GM12878 (cell line): ENCODE measurements at regions not wholly inside any gene's neighbourhood (a gene's known extent, or its start where the extent isn't known, plus 50 kb on each side); places are given as distances from the start of the nearest gene placed in this dataset.

Experiments
- ATAC-seq: fragments of 200-7000 bp; cut with Tn5 transposase; 3 replicates; pipeline ENCODE4 v1.9.1; 2020; ENCODE audit warnings: mild to moderate bottlenecking, moderate library complexity
- BruUV-seq: library from RNA; stranded (reverse); fragments of 400-500 nt; replicated peaks from 2 replicates; lab custom pipeline; 2021; lab: Mats Ljungman, UMichigan
- CTCF ChIA-PET: fragments of 300-600 bp; sonication (Branson Sonifier 250); formaldehyde crosslinking; extraction: SDS; loops from one replicate; lab custom pipeline; 2021; ENCODE audit warnings: inconsistent platforms; lab: Yijun Ruan, JAX
- POLR2A ChIA-PET: fragments of 350-600 bp; formaldehyde crosslinking; extraction: SDS; loops from one replicate; lab custom pipeline; 2021; ENCODE audit warnings: inconsistent platforms; lab: Charles Lee
- RAD21 ChIA-PET: fragments of 300-600 bp; sonication (Branson Sonifier 250); formaldehyde crosslinking; loops from one replicate; lab custom pipeline; 2023; ENCODE audit warnings: antibody characterized with exemption; ENCODE audit not compliant: unreplicated experiment; lab: Charles Lee
- SMC1A ChIA-PET: fragments of 300-600 bp; sonication (Branson Sonifier 250); formaldehyde crosslinking; loops from one replicate; lab custom pipeline; 2023; ENCODE audit not compliant: unreplicated experiment, uncharacterized antibody; lab: Charles Lee
- DNase-seq: peaks from one replicate; pipeline ENCODE4 v3.0.0-alpha.2; 2011; ENCODE audit warnings: low read depth, low spot score
- FAIRE-seq: peaks from 3 replicates; lab custom pipeline; 2011; peaks lifted over from hg19 to GRCh38; lab: Jason Lieb, UNC
- H2AFZ ChIP-seq: 2 replicates; pipeline ENCODE4 v1.6.0; 2011; ENCODE audit warnings: low read depth, low read length, control low read depth; ENCODE audit not compliant: control insufficient read depth
- H3K27ac ChIP-seq: 2 replicates; pipeline ENCODE4 v1.5.1; 2011; ENCODE audit warnings: control low read depth; ENCODE audit not compliant: control insufficient read depth, insufficient read depth
- H3K27me3 ChIP-seq, 2 experiments: replicated peaks in 1 of 2; 2 replicates each; pipeline versions ENCODE4 v1.6.0 to v1.6.1; 2011; ENCODE audit warnings: low read length in 1 of 2; ENCODE audit not compliant: control insufficient read depth in 2 of 2, insufficient read depth in 2 of 2
- H3K36me3 ChIP-seq, 2 experiments: 2 replicates each; pipeline ENCODE4 v1.5.1; 2011; ENCODE audit warnings: low read length in 1 of 2; ENCODE audit not compliant: control insufficient read depth in 2 of 2, insufficient read depth in 2 of 2
- H3K4me1 ChIP-seq: 2 replicates; pipeline ENCODE4 v1.6.1; 2011; ENCODE audit warnings: mild to moderate bottlenecking, low read length, moderate library complexity, mixed read lengths; ENCODE audit not compliant: control insufficient read depth, insufficient read depth
- H3K4me2 ChIP-seq: 2 replicates; pipeline ENCODE4 v1.6.0; 2011; ENCODE audit warnings: control low read depth; ENCODE audit not compliant: control insufficient read depth, insufficient read depth
- H3K4me3 ChIP-seq: fragments of 200-600 bp; sonication (generic); 2 replicates; pipeline ENCODE4 v1.5.1; 2016
- H3K79me2 ChIP-seq: 2 replicates; pipeline ENCODE4 v1.6.0; 2011; ENCODE audit warnings: low read length; ENCODE audit not compliant: control insufficient read depth, insufficient read depth
- H3K9ac ChIP-seq: 2 replicates; pipeline ENCODE4 v1.8.0; 2011; ENCODE audit warnings: low read length, control low read depth, mixed read lengths; ENCODE audit not compliant: control insufficient read depth, insufficient read depth
- H3K9me3 ChIP-seq: replicated peaks from 3 replicates; pipeline ENCODE4 v1.5.1; 2011; ENCODE audit warnings: mild to moderate bottlenecking, low read length; ENCODE audit not compliant: control insufficient read depth, insufficient read depth
- H4K20me1 ChIP-seq: 2 replicates; pipeline ENCODE4 v1.6.0; 2011; ENCODE audit not compliant: control insufficient read depth, insufficient read depth
- ASH2L ChIP-seq: fragments of 300-600, 200-600 bp; sonication (generic); IDR thresholded peaks from 2 replicates; pipeline ENCODE4 v1.6.1; 2017; ENCODE audit warnings: low read depth, mild to moderate bottlenecking, borderline replicate concordance
- ATF3 ChIP-seq: IDR thresholded peaks from 2 replicates; pipeline ENCODE4 v1.6.1; 2011; ENCODE audit warnings: low read depth, mild to moderate bottlenecking, low read length, moderate library complexity, borderline replicate concordance; ENCODE audit errors: extremely low read depth
- CHD4 ChIP-seq: fragments of 200-600 bp; sonication (generic); IDR thresholded peaks from 2 replicates; pipeline ENCODE4 v1.6.1; 2016; ENCODE audit warnings: mild to moderate bottlenecking
- CREM ChIP-seq: IDR thresholded peaks from 2 replicates; pipeline ENCODE4 v1.6.1; 2014; ENCODE audit warnings: antibody characterized with exemption, low read depth
- E2F8 ChIP-seq: fragments of 450-650 bp; IDR thresholded peaks from 2 replicates; pipeline ENCODE4 v1.6.1; 2018; ENCODE audit warnings: mild to moderate bottlenecking, low read depth, moderate library complexity; ENCODE audit not compliant: partially characterized antibody
- IRF3 ChIP-seq: fragments of 450-650 bp; IDR thresholded peaks from 2 replicates; pipeline ENCODE4 v1.6.1; 2014; ENCODE audit warnings: mild to moderate bottlenecking
- MXI1 ChIP-seq: fragments of 150-350 bp; IDR thresholded peaks from 2 replicates; pipeline ENCODE4 v1.6.1; 2011; ENCODE audit warnings: low read depth, mild to moderate bottlenecking, inconsistent platforms, low read length, improper control_type of control experiment
- POU2F2 ChIP-seq: IDR thresholded peaks from 3 replicates; pipeline ENCODE4 v1.6.1; 2011; ENCODE audit warnings: low read depth, mild to moderate bottlenecking, low read length, borderline replicate concordance
- SMARCA5 ChIP-seq: fragments of 450-650 bp; IDR thresholded peaks from 2 replicates; pipeline ENCODE4 v1.6.1; 2017; ENCODE audit warnings: mild to moderate bottlenecking
- ZSCAN29 ChIP-seq: fragments of 450-650 bp; IDR thresholded peaks from 2 replicates; pipeline ENCODE4 v1.6.1; 2017; ENCODE audit warnings: mild to moderate bottlenecking, moderate library complexity
- WGBS: methylation state at CpG from one replicate; pipeline ENCODE4 v1.1.6; 2016; ENCODE audit warnings: low lambda C conversion rate; ENCODE audit not compliant: insufficient replicate concordance, insufficient coverage; ENCODE audit errors: missing lambda C conversion rate; 5-methylcytosine and 5-hydroxymethylcytosine counted together
- in situ Hi-C: fragments of 300-500 bp; cut with MboI; formaldehyde crosslinking; loops from 9 replicates; pipeline ENCODE4 v1.14.3; 2018; ENCODE audit warnings: mixed read lengths
- intact Hi-C: fragments of 100-400 bp; cut with micrococcal nuclease; formaldehyde crosslinking; loops from one replicate; pipeline ENCODE4 v1.14.2; 2022; ENCODE audit not compliant: unreplicated experiment
- TF ChIP-seq, protein P1 (sequence below): fragments of 450-650 bp; formaldehyde crosslinking; IDR thresholded peaks from 2 replicates; pipeline ENCODE4 v1.5.0; 2022; ENCODE audit warnings: mild to moderate bottlenecking, missing genetic modification characterization
- TF ChIP-seq, protein P2 (sequence below): fragments of 450-650 bp; IDR thresholded peaks from 2 replicates; pipeline ENCODE4 v1.6.1; 2016; ENCODE audit warnings: mild to moderate bottlenecking, moderate library complexity, borderline replicate concordance

DNA sequence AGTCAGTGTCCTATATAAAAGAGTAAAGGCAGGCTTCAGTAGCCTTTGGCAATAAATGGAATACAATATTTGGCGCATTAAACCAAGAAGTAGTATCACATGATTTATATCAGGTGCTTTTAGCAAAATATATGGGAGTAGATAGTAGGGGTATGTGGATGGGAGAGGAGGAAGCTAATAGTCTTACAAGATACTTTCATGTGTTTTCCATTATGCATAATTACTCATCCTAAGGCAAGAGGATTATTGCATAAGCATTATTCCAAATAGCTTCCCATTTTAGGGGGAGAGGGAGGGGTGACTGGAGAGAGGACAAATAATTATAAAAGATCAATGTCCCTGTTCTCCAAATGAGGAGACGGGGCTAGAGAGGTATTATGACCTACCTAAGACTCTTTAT lies 104.3 kb downstream of the DUSP6 start:
- peaks cover 2% of the 10 kb centered on the region; the same call in 1 of the 2 replicates for H3K4me1 ChIP-seq
- H3K9ac ChIP-seq, result no peak overlapping the region
- no peak overlapping the region for H3K4me2 ChIP-seq
- H3K9me3 ChIP-seq, result no peaks in the 10 kb centered on the region
- FAIRE-seq (no peak), DNase-seq (no peak), ATAC-seq (no peak)
- 21% methylated on average over 2 of the region's 2 CpGs for WGBS
- intact Hi-C loops, result no loop called here
- no peaks in the 10 kb centered on the region for H3K79me2 ChIP-seq
- ChIA-PET CTCF (no interaction called here), SMC1A (no interaction called here), POLR2A (interaction anchor here (0.6 kb wide), 1 partner anchor 13 kb away, joined by 4 read pairs; no protein-coding TSS in a partner anchor), RAD21 (no interaction called here)
- no TSS peak for BruUV-seq
- H4K20me1 ChIP-seq, result no peaks in the 10 kb centered on the region
- H3K27ac ChIP-seq, result no peak overlapping the region
- no peak overlapping the region for H3K4me3 ChIP-seq
- H3K27me3 ChIP-seq, result no peaks in the 10 kb centered on the region
- no peaks in the 10 kb centered on the region for H3K36me3 ChIP-seq
- in situ Hi-C loops, result no loop called here
- no peak overlapping the region for H2AFZ ChIP-seq
- TF ChIP-seq CREM, result no peak
- TF ChIP-seq, protein P1, sequence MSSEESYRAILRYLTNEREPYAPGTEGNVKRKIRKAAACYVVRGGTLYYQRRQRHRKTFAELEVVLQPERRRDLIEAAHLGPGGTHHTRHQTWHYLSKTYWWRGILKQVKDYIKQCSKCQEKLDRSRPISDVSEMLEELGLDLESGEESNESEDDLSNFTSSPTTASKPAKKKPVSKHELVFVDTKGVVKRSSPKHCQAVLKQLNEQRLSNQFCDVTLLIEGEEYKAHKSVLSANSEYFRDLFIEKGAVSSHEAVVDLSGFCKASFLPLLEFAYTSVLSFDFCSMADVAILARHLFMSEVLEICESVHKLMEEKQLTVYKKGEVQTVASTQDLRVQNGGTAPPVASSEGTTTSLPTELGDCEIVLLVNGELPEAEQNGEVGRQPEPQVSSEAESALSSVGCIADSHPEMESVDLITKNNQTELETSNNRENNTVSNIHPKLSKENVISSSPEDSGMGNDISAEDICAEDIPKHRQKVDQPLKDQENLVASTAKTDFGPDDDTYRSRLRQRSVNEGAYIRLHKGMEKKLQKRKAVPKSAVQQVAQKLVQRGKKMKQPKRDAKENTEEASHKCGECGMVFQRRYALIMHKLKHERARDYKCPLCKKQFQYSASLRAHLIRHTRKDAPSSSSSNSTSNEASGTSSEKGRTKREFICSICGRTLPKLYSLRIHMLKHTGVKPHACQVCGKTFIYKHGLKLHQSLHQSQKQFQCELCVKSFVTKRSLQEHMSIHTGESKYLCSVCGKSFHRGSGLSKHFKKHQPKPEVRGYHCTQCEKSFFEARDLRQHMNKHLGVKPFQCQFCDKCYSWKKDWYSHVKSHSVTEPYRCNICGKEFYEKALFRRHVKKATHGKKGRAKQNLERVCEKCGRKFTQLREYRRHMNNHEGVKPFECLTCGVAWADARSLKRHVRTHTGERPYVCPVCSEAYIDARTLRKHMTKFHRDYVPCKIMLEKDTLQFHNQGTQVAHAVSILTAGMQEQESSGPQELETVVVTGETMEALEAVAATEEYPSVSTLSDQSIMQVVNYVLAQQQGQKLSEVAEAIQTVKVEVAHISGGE (CRISPR knock-in tag), result no peak
- TF ChIP-seq ZSCAN29, result no peak
- TF ChIP-seq CHD4, result no peak
- no peak for TF ChIP-seq MXI1
- no peak for TF ChIP-seq POU2F2
- TF ChIP-seq, protein P2, sequence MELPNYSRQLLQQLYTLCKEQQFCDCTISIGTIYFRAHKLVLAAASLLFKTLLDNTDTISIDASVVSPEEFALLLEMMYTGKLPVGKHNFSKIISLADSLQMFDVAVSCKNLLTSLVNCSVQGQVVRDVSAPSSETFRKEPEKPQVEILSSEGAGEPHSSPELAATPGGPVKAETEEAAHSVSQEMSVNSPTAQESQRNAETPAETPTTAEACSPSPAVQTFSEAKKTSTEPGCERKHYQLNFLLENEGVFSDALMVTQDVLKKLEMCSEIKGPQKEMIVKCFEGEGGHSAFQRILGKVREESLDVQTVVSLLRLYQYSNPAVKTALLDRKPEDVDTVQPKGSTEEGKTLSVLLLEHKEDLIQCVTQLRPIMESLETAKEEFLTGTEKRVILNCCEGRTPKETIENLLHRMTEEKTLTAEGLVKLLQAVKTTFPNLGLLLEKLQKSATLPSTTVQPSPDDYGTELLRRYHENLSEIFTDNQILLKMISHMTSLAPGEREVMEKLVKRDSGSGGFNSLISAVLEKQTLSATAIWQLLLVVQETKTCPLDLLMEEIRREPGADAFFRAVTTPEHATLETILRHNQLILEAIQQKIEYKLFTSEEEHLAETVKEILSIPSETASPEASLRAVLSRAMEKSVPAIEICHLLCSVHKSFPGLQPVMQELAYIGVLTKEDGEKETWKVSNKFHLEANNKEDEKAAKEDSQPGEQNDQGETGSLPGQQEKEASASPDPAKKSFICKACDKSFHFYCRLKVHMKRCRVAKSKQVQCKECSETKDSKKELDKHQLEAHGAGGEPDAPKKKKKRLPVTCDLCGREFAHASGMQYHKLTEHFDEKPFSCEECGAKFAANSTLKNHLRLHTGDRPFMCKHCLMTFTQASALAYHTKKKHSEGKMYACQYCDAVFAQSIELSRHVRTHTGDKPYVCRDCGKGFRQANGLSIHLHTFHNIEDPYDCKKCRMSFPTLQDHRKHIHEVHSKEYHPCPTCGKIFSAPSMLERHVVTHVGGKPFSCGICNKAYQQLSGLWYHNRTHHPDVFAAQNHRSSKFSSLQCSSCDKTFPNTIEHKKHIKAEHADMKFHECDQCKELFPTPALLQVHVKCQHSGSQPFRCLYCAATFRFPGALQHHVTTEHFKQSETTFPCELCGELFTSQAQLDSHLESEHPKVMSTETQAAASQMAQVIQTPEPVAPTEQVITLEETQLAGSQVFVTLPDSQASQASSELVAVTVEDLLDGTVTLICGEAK, result no peak
- no peak for TF ChIP-seq ASH2L
- TF ChIP-seq IRF3, result no peak
- TF ChIP-seq E2F8, result no peak
- TF ChIP-seq ATF3, result no peak
- TF ChIP-seq SMARCA5, result no peak
